Upper lobe of left lung (tissue), 4 donors: ENCODE measurements at regions not wholly inside any gene's neighbourhood (a gene's known extent, or its start where the extent isn't known, plus 50 kb on each side); places are given as distances from the start of the nearest gene placed in this dataset.

Experiments
- CTCF ChIP-seq, 6 experiments: fragments of 450-650 bp in 4 of 6; fragments of 200-600 bp in 2 of 6; sonication (generic) in 2 of 6; IDR thresholded peaks; one replicate each; pipeline ENCODE4 v1.5.1; 2016 to 2019; ENCODE audit warnings: antibody characterized with exemption in 6 of 6
- EP300 ChIP-seq, 4 donors: sonication (generic); formaldehyde crosslinking; IDR thresholded peaks; one replicate each; pipeline ENCODE4 v1.5.1; 2017; ENCODE audit warnings: antibody characterized with exemption in 4 of 4, control low read depth in 2 of 4
- POLR2A ChIP-seq, 4 donors: fragments of 450-650 bp; IDR thresholded peaks; one replicate each; pipeline ENCODE4 v1.5.1; 2016 to 2017; ENCODE audit warnings: antibody characterized with exemption in 4 of 4, mild to moderate bottlenecking in 2 of 4

DNA sequence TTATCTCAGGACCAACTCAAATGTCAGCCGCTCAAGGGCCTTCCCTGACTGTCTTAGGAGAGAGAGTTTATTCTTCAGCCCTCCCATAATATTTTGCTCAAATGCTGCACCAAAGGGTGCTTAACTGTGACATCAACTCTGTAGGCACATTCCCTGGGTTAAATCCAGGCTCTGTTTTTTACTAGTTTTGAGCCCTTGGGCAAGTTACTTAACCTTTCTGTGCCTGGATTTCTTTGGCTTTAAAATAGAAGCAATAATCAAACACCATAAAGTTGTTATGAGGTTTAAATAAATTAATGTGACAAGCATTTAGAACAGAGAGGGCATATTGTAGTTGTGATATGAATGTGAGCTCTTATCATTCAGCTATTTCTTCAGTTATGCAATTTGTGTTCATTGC, 54.2 kb upstream of the LIMCH1 start:
- TF ChIP-seq CTCF (IDR thresholded peaks at IDR 0.05) (no peak), POLR2A (IDR thresholded peaks at IDR 0.05) (no peak), EP300 (IDR thresholded peaks at IDR 0.05) (no peak)
